HEK293 (cell line): ENCODE measurements at regions not wholly inside any gene's neighbourhood (a gene's known extent, or its start where the extent isn't known, plus 50 kb on each side); places are given as distances from the start of the nearest gene placed in this dataset.

Experiments
- CTCF ChIA-PET: fragments of 350-600 bp; formaldehyde crosslinking; extraction: SDS; loops from one replicate; lab custom pipeline; 2021; ENCODE audit warnings: antibody characterized with exemption; lab: Yijun Ruan, JAX
- POLR2A ChIA-PET: fragments of 300-600 bp; formaldehyde crosslinking; extraction: SDS; loops from one replicate; lab custom pipeline; 2020; ENCODE audit warnings: antibody characterized with exemption, inconsistent platforms; lab: Yijun Ruan, JAX
- H3K27ac ChIP-seq: fragments of 200-500 bp; sonication (Bioruptor generic); 2 replicates; pipeline ENCODE4 v1.5.1; 2014; ENCODE audit warnings: low read depth, low read length, control low read depth, inconsistent platforms; ENCODE audit errors: extremely low read depth
- H3K36me3 ChIP-seq, 2 experiments: fragments of 200-500 bp in 1 of 2; sonication (Bioruptor generic) in 1 of 2; 1 replicate in 1 of 2; 2 replicates in 1 of 2; pipeline ENCODE4 v1.5.1; 2014 to 2017; ENCODE audit warnings: inconsistent platforms in 2 of 2, low read length in 2 of 2; ENCODE audit not compliant: control insufficient read depth in 2 of 2, insufficient read depth in 1 of 2
- H3K4me1 ChIP-seq: fragments of 200-500 bp; sonication (Bioruptor generic); 2 replicates; pipeline ENCODE4 v1.5.1; 2014; ENCODE audit warnings: mild to moderate bottlenecking, low read length, inconsistent platforms; ENCODE audit not compliant: control insufficient read depth, insufficient read depth
- H3K4me3 ChIP-seq: 2 replicates; pipeline ENCODE4 v1.5.1; 2011; ENCODE audit warnings: low read depth, mild to moderate bottlenecking, control low read depth, low read length, moderate library complexity
- H3K9me3 ChIP-seq: fragments of 200-500 bp; sonication (Bioruptor generic); 2 replicates; pipeline ENCODE4 v1.5.1; 2014; ENCODE audit warnings: low read depth, low read length, inconsistent platforms; ENCODE audit not compliant: control insufficient read depth, insufficient read depth
- EGR2 ChIP-seq: fragments of 450-650 bp; formaldehyde crosslinking; IDR thresholded peaks from 2 replicates; pipeline ENCODE4 v1.5.1; 2016; ENCODE audit warnings: low read depth, missing biosample characterization, missing genetic modification characterization
- GLIS2 ChIP-seq: fragments of 450-650 bp; formaldehyde crosslinking; IDR thresholded peaks from 2 replicates; pipeline ENCODE4 v1.5.1; 2016; ENCODE audit warnings: missing biosample characterization, missing genetic modification characterization
- HOXD13 ChIP-seq: sonication (generic); formaldehyde crosslinking; IDR thresholded peaks from 2 replicates; pipeline ENCODE4 v1.8.0; 2022; ENCODE audit warnings: missing genetic modification reagents, borderline replicate concordance
- KLF1 ChIP-seq: fragments of 450-650 bp; formaldehyde crosslinking; IDR thresholded peaks from 2 replicates; pipeline ENCODE4 v1.5.1; 2016; ENCODE audit warnings: missing biosample characterization, missing genetic modification characterization
- KLF10 ChIP-seq: fragments of 450-650 bp; IDR thresholded peaks from 2 replicates; pipeline ENCODE4 v1.5.1; 2018; ENCODE audit warnings: missing biosample characterization, mild to moderate bottlenecking, missing genetic modification characterization
- ZNF146 ChIP-seq: fragments of 450-650 bp; formaldehyde crosslinking; IDR thresholded peaks from 2 replicates; pipeline ENCODE4 v1.5.1; 2016; ENCODE audit warnings: missing biosample characterization, missing genetic modification characterization
- ZNF169 ChIP-seq: fragments of 450-650 bp; formaldehyde crosslinking; IDR thresholded peaks from 2 replicates; pipeline ENCODE4 v1.5.1; 2016; ENCODE audit warnings: missing biosample characterization, missing genetic modification characterization
- ZNF280C ChIP-seq: fragments of 450-650 bp; formaldehyde crosslinking; IDR thresholded peaks from 2 replicates; pipeline ENCODE4 v1.5.1; 2016; ENCODE audit warnings: missing biosample characterization, missing genetic modification characterization
- ZNF473 ChIP-seq: fragments of 450-650 bp; formaldehyde crosslinking; IDR thresholded peaks from 2 replicates; pipeline ENCODE4 v1.5.1; 2017; ENCODE audit warnings: missing biosample characterization, missing genetic modification characterization
- ZNF660 ChIP-seq: fragments of 450-650 bp; IDR thresholded peaks from 2 replicates; pipeline ENCODE4 v1.5.1; 2018; ENCODE audit warnings: missing biosample characterization, mild to moderate bottlenecking, missing genetic modification characterization
- ZNF704 ChIP-seq: fragments of 450-650 bp; formaldehyde crosslinking; IDR thresholded peaks from 2 replicates; pipeline ENCODE4 v1.5.1; 2016; ENCODE audit warnings: missing biosample characterization, missing genetic modification characterization
- ZNF776 ChIP-seq: fragments of 450-650 bp; formaldehyde crosslinking; IDR thresholded peaks from 2 replicates; pipeline ENCODE4 v1.5.0; 2017; ENCODE audit warnings: missing biosample characterization, missing genetic modification characterization, borderline replicate concordance
- ZNF792 ChIP-seq: fragments of 450-650 bp; formaldehyde crosslinking; IDR thresholded peaks from 2 replicates; pipeline ENCODE4 v1.5.1; 2016; ENCODE audit warnings: missing biosample characterization, missing genetic modification characterization
- ZSCAN18 ChIP-seq: fragments of 450-650 bp; formaldehyde crosslinking; IDR thresholded peaks from 2 replicates; pipeline ENCODE4 v1.5.1; 2016; ENCODE audit warnings: missing biosample characterization, missing genetic modification characterization
- TF ChIP-seq, protein P1 (sequence below): fragments of 450-650 bp; formaldehyde crosslinking; IDR thresholded peaks from 2 replicates; pipeline ENCODE4 v1.5.1; 2017; ENCODE audit warnings: missing biosample characterization, missing genetic modification characterization
- TF ChIP-seq, protein P2 (sequence below): fragments of 450-650 bp; IDR thresholded peaks from 2 replicates; pipeline ENCODE4 v1.5.1; 2018; ENCODE audit warnings: missing biosample characterization, mild to moderate bottlenecking, missing genetic modification characterization

GRCh38 chr2:236972491-236973342 is 113.0 kb upstream of the COPS8 start:
- POLR2A ChIA-PET, result no interaction called here

DNA sequence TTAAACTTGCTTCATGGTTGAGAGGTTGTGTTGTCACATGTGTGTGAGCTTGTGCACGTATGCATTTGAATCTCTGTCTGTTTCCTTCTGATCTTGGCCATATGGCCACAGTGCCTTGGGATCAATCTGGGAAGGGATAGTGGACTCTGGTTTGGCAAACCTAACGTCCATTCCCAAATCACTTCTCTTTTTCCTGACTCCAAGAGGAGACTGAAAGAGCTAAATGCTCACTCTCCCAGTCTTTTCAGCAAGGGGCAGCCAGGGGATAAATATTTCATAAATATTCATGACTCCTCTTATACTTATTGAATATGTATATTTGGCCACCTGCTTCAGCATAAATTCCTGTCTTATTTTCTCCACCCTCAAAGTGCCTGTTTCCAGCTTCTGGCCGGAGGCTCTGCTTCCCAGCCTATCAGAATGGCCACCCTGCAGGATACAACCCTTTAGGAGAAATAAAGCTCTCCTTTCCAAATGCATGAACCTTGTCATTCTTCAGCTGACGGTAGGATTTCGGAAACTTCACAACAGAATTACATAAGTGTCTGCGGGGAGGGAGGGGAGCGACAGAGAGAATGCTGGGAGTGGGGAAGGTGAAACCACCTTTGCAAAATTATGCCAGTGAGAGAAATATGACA is 112.2 kb upstream of the COPS8 start:
- Histone ChIP-seq H3K36me3 (no peaks in the 10 kb centered on the region), H3K27ac (no peak overlapping the region), H3K9me3 (no peaks in the 10 kb centered on the region), H3K4me1 (no peaks in the 10 kb centered on the region), H3K4me3 (no peak overlapping the region)
- POLR2A ChIA-PET, result no interaction called here
- no peak for TF ChIP-seq ZNF704 (tag by site-specific recombination)
- TF ChIP-seq ZNF169 (tag by site-specific recombination), result no peak
- TF ChIP-seq KLF10, result no peak
- no peak for TF ChIP-seq HOXD13 (CRISPR knock-in tag)
- no peak for TF ChIP-seq EGR2 (tag by site-specific recombination)
- no peak for TF ChIP-seq ZSCAN18 (tag by site-specific recombination)
- TF ChIP-seq, protein P1, sequence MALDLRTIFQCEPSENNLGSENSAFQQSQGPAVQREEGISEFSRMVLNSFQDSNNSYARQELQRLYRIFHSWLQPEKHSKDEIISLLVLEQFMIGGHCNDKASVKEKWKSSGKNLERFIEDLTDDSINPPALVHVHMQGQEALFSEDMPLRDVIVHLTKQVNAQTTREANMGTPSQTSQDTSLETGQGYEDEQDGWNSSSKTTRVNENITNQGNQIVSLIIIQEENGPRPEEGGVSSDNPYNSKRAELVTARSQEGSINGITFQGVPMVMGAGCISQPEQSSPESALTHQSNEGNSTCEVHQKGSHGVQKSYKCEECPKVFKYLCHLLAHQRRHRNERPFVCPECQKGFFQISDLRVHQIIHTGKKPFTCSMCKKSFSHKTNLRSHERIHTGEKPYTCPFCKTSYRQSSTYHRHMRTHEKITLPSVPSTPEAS (tag by site-specific recombination), result no peak
- TF ChIP-seq ZNF280C (tag by site-specific recombination), result no peak
- no peak for TF ChIP-seq ZNF660 (tag by site-specific recombination)
- no peak for TF ChIP-seq ZNF776 (tag by site-specific recombination)
- TF ChIP-seq ZNF792 (tag by site-specific recombination), result no peak
- TF ChIP-seq, protein P2, sequence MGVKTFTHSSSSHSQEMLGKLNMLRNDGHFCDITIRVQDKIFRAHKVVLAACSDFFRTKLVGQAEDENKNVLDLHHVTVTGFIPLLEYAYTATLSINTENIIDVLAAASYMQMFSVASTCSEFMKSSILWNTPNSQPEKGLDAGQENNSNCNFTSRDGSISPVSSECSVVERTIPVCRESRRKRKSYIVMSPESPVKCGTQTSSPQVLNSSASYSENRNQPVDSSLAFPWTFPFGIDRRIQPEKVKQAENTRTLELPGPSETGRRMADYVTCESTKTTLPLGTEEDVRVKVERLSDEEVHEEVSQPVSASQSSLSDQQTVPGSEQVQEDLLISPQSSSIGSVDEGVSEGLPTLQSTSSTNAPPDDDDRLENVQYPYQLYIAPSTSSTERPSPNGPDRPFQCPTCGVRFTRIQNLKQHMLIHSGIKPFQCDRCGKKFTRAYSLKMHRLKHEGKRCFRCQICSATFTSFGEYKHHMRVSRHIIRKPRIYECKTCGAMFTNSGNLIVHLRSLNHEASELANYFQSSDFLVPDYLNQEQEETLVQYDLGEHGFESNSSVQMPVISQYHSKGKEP (tag by site-specific recombination), result no peak
- no peak for TF ChIP-seq ZNF146 (tag by site-specific recombination)
- TF ChIP-seq ZNF473, result no peak
- CTCF ChIA-PET, result interaction anchor here (0.5 to 0.7 kb wide), 3 partner anchors 104 to 798 kb away, joined by 3 to 4 read pairs (median 3); no protein-coding TSS in a partner anchor

More at GRCh38 chr2:236972491-236973342, 113.0 kb upstream of the COPS8 start:
- Histone ChIP-seq H3K4me1 (no peaks in the 10 kb centered on the region), H3K27ac (no peak overlapping the region), H3K9me3 (no peaks in the 10 kb centered on the region), H3K4me3 (no peak overlapping the region), H3K36me3 (no peaks in the 10 kb centered on the region)
- CTCF ChIA-PET, result interaction anchor here (0.5 to 0.6 kb wide), 2 partner anchors 628 to 799 kb away, joined by 3 read pairs; no protein-coding TSS in a partner anchor
- TF ChIP-seq GLIS2 (tag by site-specific recombination) (no peak), KLF1 (tag by site-specific recombination) (peak; percentile 40; the same call in 1 of the 2 replicates)
